ENCODE measurements at regions not wholly inside any gene's neighbourhood (a gene's known extent, or its start where the extent isn't known, plus 50 kb on each side); places are given as distances from the start of the nearest gene placed in this dataset.
A peak's percentile ranks its signal among the peaks of the same experiment; 100 is the strongest.

DNA sequence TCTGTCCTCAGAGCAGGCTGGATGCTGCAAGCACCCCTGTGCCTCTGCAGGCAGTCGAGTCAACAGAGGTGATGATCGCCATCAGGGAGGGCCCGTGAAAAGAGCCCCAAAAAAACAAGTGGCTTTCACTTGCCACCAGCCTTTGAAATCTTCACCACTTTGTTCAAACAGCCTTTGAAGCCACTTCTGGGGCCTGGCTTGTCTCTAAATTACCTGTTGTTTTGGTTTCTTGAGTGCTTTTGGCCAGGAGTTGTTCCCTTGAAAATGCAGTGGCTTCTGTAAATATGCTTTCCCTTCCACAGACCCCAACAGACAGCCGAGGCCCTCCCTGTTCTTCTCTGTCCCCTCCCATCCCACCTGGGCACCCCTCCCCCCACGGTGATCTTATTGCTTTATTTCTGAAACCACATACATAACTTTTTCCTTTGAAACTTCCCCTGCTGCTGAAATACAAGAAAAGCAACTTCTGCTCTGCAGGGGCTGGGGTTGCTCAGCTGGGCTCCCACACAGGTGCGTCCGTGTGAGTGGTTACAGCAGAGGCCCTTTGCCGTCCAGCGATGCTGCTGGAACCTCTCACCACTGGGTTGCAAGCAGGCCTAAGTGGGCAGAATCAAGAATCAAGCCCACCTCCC, 283.8 kb upstream of the SHH start:
- Histone ChIP-seq H4K8ac (ENCODE audit: low read depth, low read length) (peak overlapping the region; percentile 26), H2BK12ac (ENCODE audit: low read length) (no peak overlapping the region), H3K14ac (ENCODE audit: low read length) (peak overlapping the region; percentile 58), H3K4me3 (ENCODE audit: low read length in 2 of 2) (no peak overlapping the region), H3K18ac (ENCODE audit: low read length) (peak overlapping the region; percentile 74), H2BK5ac (ENCODE audit: low read length) (no peak overlapping the region), H2BK120ac (ENCODE audit: low read depth, low read length) (no peak overlapping the region), H3K4me2 (ENCODE audit: insufficient read depth, low read length, poor library complexity, severe bottlenecking) (no peak overlapping the region), H3K36me3 (replicated peaks in 1 of 2; ENCODE audit: control insufficient read depth in 2 of 2, insufficient read depth in 2 of 2, low read length in 2 of 2) (no peaks in the 10 kb centered on the region), H3K9ac (ENCODE audit: low read depth, low read length, poor library complexity) (peak overlapping the region; percentile 35), H3K4ac (ENCODE audit: low read length) (no peak overlapping the region), H2AFZ (ENCODE audit: low read length) (no peak overlapping the region), H3K4me1 (ENCODE audit: control insufficient read depth in 2 of 2, insufficient read depth in 1 of 2, low read depth in 1 of 2, low read length in 2 of 2) (peaks cover 0 to 10% of the 10 kb centered on the region in 2 donors), H2BK15ac (ENCODE audit: low read length) (no peak overlapping the region), H3K27me3 (ENCODE audit: control insufficient read depth in 3 of 3, insufficient read depth in 3 of 3, low read depth in 1 of 3, low read length in 3 of 3) (no peaks in the 10 kb centered on the region), H2AK5ac (ENCODE audit: low read depth, low read length) (peak overlapping the region; percentile 86), H3K79me1 (ENCODE audit: low read depth, low read length) (no peaks in the 10 kb centered on the region), H4K91ac (ENCODE audit: low read depth, low read length, poor library complexity) (peak overlapping the region; percentile 96), H3K27ac (replicated peaks; ENCODE audit: low read length) (no peak overlapping the region), H3K9me3 (replicated peaks in 1 of 2; ENCODE audit: control insufficient read depth in 2 of 2, insufficient read depth in 1 of 2, low read depth in 1 of 2, low read length in 2 of 2) (no peaks in the 10 kb centered on the region), H3K23ac (ENCODE audit: low read depth, low read length, poor library complexity) (peak overlapping the region; percentile 49)
- WGBS, 2 donors (ENCODE audit: extremely low coverage in 2 of 2, insufficient read length in 2 of 2, insufficient replicate concordance in 1 of 2): no CpG with 5 or more reads among the region's 9 CpGs
- DNase-seq (ENCODE audit: low spot score): no peak

GRCh38 chr7:156094350-156095146, 282.3 kb upstream of the SHH start:
- Histone ChIP-seq H3K9me3 (replicated peaks in 1 of 2; ENCODE audit: control insufficient read depth in 2 of 2, insufficient read depth in 1 of 2, low read depth in 1 of 2, low read length in 2 of 2) (no peaks in the 10 kb centered on the region), H2BK15ac (ENCODE audit: low read length) (no peak overlapping the region), H3K36me3 (replicated peaks in 1 of 2; ENCODE audit: control insufficient read depth in 2 of 2, insufficient read depth in 2 of 2, low read length in 2 of 2) (no peaks in the 10 kb centered on the region), H3K27ac (replicated peaks; ENCODE audit: low read length) (no peak overlapping the region), H3K4ac (ENCODE audit: low read length) (no peak overlapping the region), H2BK5ac (ENCODE audit: low read length) (no peak overlapping the region), H2AFZ (ENCODE audit: low read length) (no peak overlapping the region), H3K18ac (ENCODE audit: low read length) (peak overlapping the region; percentile 77), H3K23ac (ENCODE audit: low read depth, low read length, poor library complexity) (no peak overlapping the region), H2BK120ac (ENCODE audit: low read depth, low read length) (peak overlapping the region; percentile 64), H3K4me3 (ENCODE audit: low read length in 2 of 2) (no peak overlapping the region), H3K27me3 (ENCODE audit: control insufficient read depth in 3 of 3, insufficient read depth in 3 of 3, low read depth in 1 of 3, low read length in 3 of 3) (peaks cover 0 to 3% (median 0%) of the 10 kb centered on the region in 3 experiments), H4K8ac (ENCODE audit: low read depth, low read length) (peak overlapping the region; percentile 9), H3K79me1 (ENCODE audit: low read depth, low read length) (no peaks in the 10 kb centered on the region), H3K14ac (ENCODE audit: low read length) (peak overlapping the region; percentile 47), H2AK5ac (ENCODE audit: low read depth, low read length) (peak overlapping the region; percentile 41), H3K4me2 (ENCODE audit: insufficient read depth, low read length, poor library complexity, severe bottlenecking) (no peak overlapping the region), H3K9ac (ENCODE audit: low read depth, low read length, poor library complexity) (no peak overlapping the region), H2BK12ac (ENCODE audit: low read length) (peak overlapping the region; percentile 50), H4K91ac (ENCODE audit: low read depth, low read length, poor library complexity) (no peak overlapping the region), H3K4me1 (ENCODE audit: control insufficient read depth in 2 of 2, insufficient read depth in 1 of 2, low read depth in 1 of 2, low read length in 2 of 2) (peaks cover 0 to 5% of the 10 kb centered on the region in 2 donors)
- DNase-seq (ENCODE audit: low spot score): no peak
- no CpG with 5 or more reads among the region's 15 CpGs for WGBS, 2 donors (ENCODE audit: extremely low coverage in 2 of 2, insufficient read length in 2 of 2, insufficient replicate concordance in 1 of 2)

DNA sequence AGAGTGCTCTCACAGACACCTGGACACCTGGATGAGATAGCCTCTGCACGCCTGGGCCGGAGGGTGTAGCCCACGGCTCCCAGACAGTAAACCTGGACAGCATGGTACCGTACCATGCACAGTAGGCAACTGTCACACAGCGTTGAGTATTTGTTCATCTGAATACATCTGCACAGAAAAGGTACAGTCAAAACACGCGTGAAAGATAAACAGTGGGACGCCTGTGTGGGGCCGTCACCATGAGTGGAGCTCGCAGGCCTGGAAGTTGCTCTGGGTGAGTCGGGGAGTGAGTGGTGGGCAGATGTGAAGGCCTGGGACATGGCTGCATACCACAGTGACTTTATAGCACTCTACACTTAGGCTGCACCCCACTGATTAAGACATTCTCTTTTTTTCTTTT, 280.0 kb upstream of the SHH start:
- no CpG with 5 or more reads among the region's 11 CpGs for WGBS, 2 donors (ENCODE audit: extremely low coverage in 2 of 2, insufficient read length in 2 of 2, insufficient replicate concordance in 1 of 2)
- H3K27ac ChIP-seq (replicated peaks; ENCODE audit: low read length): no peak overlapping the region
- H3K18ac ChIP-seq (ENCODE audit: low read length): no peak overlapping the region
- H2BK12ac ChIP-seq (ENCODE audit: low read length): no peak overlapping the region
- H3K9ac ChIP-seq (ENCODE audit: low read depth, low read length, poor library complexity): no peak overlapping the region
- no peak overlapping the region for H3K14ac ChIP-seq (ENCODE audit: low read length)
- H3K9me3 ChIP-seq (replicated peaks in 1 of 2; ENCODE audit: control insufficient read depth in 2 of 2, insufficient read depth in 1 of 2, low read depth in 1 of 2, low read length in 2 of 2): no peaks in the 10 kb centered on the region
- DNase-seq (ENCODE audit: low spot score): no peak
- no peak overlapping the region for H2AK5ac ChIP-seq (ENCODE audit: low read depth, low read length)
- no peak overlapping the region for H2BK120ac ChIP-seq (ENCODE audit: low read depth, low read length)
- H3K4me2 ChIP-seq (ENCODE audit: insufficient read depth, low read length, poor library complexity, severe bottlenecking): no peak overlapping the region
- H4K91ac ChIP-seq (ENCODE audit: low read depth, low read length, poor library complexity): no peak overlapping the region
- H3K4me3 ChIP-seq (ENCODE audit: low read length in 2 of 2): peak overlapping the region in 1 of 2 donors; percentile 30
- no peaks in the 10 kb centered on the region for H3K36me3 ChIP-seq (replicated peaks in 1 of 2; ENCODE audit: control insufficient read depth in 2 of 2, insufficient read depth in 2 of 2, low read length in 2 of 2)
- H3K23ac ChIP-seq (ENCODE audit: low read depth, low read length, poor library complexity): no peak overlapping the region
- no peak overlapping the region for H4K8ac ChIP-seq (ENCODE audit: low read depth, low read length)
- no peak overlapping the region for H2BK5ac ChIP-seq (ENCODE audit: low read length)
- no peak overlapping the region for H2AFZ ChIP-seq (ENCODE audit: low read length)
- peaks cover 0 to 3% (median 0%) of the 10 kb centered on the region in 3 experiments for H3K27me3 ChIP-seq (ENCODE audit: control insufficient read depth in 3 of 3, insufficient read depth in 3 of 3, low read depth in 1 of 3, low read length in 3 of 3)
- peaks cover 0 to 5% of the 10 kb centered on the region in 2 donors for H3K4me1 ChIP-seq (ENCODE audit: control insufficient read depth in 2 of 2, insufficient read depth in 1 of 2, low read depth in 1 of 2, low read length in 2 of 2)
- H3K4ac ChIP-seq (ENCODE audit: low read length): no peak overlapping the region
- H3K79me1 ChIP-seq (ENCODE audit: low read depth, low read length): no peaks in the 10 kb centered on the region
- H2BK15ac ChIP-seq (ENCODE audit: low read length): no peak overlapping the region

- Histone ChIP-seq H4K8ac (ENCODE audit: low read depth, low read length) (no peak overlapping the region), H3K4ac (ENCODE audit: low read length) (no peak overlapping the region), H3K4me2 (ENCODE audit: insufficient read depth, low read length, poor library complexity, severe bottlenecking) (no peak overlapping the region), H3K4me1 (ENCODE audit: control insufficient read depth in 2 of 2, insufficient read depth in 1 of 2, low read depth in 1 of 2, low read length in 2 of 2) (peaks cover 0 to 5% of the 10 kb centered on the region in 2 donors), H3K27ac (replicated peaks; ENCODE audit: low read length) (no peak overlapping the region), H3K18ac (ENCODE audit: low read length) (no peak overlapping the region), H2BK12ac (ENCODE audit: low read length) (no peak overlapping the region), H3K27me3 (ENCODE audit: control insufficient read depth in 3 of 3, insufficient read depth in 3 of 3, low read depth in 1 of 3, low read length in 3 of 3) (peaks cover 0 to 3% (median 0%) of the 10 kb centered on the region in 3 experiments), H3K9me3 (replicated peaks in 1 of 2; ENCODE audit: control insufficient read depth in 2 of 2, insufficient read depth in 1 of 2, low read depth in 1 of 2, low read length in 2 of 2) (no peaks in the 10 kb centered on the region), H2BK120ac (ENCODE audit: low read depth, low read length) (no peak overlapping the region), H4K91ac (ENCODE audit: low read depth, low read length, poor library complexity) (no peak overlapping the region), H3K9ac (ENCODE audit: low read depth, low read length, poor library complexity) (no peak overlapping the region), H2BK5ac (ENCODE audit: low read length) (no peak overlapping the region), H2AFZ (ENCODE audit: low read length) (no peak overlapping the region), H3K14ac (ENCODE audit: low read length) (no peak overlapping the region), H2AK5ac (ENCODE audit: low read depth, low read length) (no peak overlapping the region), H3K79me1 (ENCODE audit: low read depth, low read length) (no peaks in the 10 kb centered on the region), H2BK15ac (ENCODE audit: low read length) (no peak overlapping the region), H3K4me3 (ENCODE audit: low read length in 2 of 2) (no peak overlapping the region), H3K36me3 (replicated peaks in 1 of 2; ENCODE audit: control insufficient read depth in 2 of 2, insufficient read depth in 2 of 2, low read length in 2 of 2) (no peaks in the 10 kb centered on the region), H3K23ac (ENCODE audit: low read depth, low read length, poor library complexity) (no peak overlapping the region)
- no peak for DNase-seq (ENCODE audit: low spot score)
- no CpG with 5 or more reads among the region's 10 CpGs for WGBS, 2 donors (ENCODE audit: extremely low coverage in 2 of 2, insufficient read length in 2 of 2, insufficient replicate concordance in 1 of 2)
Measured at GRCh38 chr7:156091519-156092080, 279.3 kb upstream of the SHH start.
